Activated CD8-positive, alpha-beta memory T cell treated with anti-CD3 and anti-CD28 coated beads, Interleukin-2, amount 50 U/mL, for 24 hours (primary cell): ENCODE measurements at regions not wholly inside any gene's neighbourhood (a gene's known extent, or its start where the extent isn't known, plus 50 kb on each side); places are given as distances from the start of the nearest gene placed in this dataset.

Experiments used
- DNase-seq: peaks from one replicate; pipeline ENCODE4 v3.0.0-alpha.2; 2020; ENCODE audit errors: extremely low read depth

- no peak for DNase-seq
Measured at GRCh38 chr7:16978358-16979244, 96.8 kb upstream of the AGR3 start.

GRCh38 chr7:16980539-16980938 lies 98.8 kb upstream of the AGR3 start:
- no peak for DNase-seq

DNA sequence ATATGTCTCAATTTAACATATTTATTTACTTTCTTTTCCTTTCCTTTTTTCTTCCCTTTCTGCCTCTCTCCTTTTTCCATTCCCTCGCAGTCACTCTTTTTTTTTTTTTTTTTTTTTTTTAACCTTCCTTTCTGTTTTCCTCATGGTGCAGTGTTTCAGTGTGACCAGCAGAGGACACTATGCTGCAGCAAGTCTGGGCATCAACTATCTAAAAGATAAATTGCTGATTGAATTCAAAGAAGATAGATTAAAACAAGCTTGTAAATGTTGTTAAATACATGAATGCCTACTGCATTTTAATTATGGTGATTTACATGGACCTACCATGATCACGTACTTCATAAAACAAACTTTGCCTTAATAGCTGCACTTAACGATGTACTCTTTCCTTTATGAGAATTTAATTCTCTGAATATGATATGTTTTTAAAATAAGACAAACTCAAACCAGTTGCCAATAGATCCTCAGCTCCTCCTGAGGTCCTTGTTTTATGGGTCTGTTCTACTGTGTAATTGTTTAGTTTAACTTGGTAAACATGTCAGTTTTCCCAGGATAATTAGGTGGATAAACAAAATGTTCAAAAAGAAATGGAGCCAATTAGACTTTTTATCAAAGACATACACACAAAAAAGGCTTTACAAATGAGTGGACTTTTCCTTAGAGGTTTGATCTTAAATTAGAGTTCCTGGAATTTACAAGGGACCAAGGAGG lies 101.0 kb upstream of the AGR3 start:
- no peak for DNase-seq

DNA sequence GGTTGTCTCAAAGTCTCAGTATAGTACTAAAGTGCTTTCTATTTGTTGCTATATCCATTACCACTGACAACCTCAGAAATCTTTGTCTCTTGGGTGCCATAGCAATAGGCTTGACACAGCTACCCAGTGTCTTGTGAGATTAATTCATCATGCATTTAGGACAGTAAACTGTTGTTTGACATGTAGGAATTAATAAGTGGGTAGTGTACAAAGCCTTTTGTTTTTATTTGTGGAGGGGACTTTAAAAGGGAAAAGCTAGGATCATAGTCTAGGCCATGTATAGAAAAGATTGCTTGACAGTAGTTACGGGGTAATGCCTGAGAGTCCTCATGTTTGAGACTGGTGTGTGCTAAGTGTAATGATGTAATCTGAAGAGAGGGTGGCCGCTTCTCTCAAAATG lies 102.6 kb upstream of the AGR3 start:
- no peak for DNase-seq

DNA sequence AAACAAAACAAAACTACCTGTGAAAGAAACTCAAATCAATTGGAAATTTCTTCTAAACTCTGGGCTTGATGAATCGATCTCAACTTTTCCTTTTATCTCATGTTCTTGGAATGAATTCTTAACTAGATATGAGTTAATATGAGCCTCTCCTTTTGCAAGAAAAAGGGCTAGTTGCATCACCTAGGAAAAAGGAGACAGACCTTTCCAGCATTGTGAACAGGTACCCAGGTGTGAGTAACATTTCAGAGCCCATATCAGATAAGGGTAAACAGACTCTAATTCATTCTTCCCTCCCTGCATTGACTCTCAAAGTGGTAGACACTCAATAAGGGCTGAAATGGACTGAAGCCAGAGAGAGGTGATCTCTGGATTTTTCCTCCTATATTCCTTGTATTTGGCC lies 103.8 kb upstream of the AGR3 start:
- DNase-seq: no peak

DNA sequence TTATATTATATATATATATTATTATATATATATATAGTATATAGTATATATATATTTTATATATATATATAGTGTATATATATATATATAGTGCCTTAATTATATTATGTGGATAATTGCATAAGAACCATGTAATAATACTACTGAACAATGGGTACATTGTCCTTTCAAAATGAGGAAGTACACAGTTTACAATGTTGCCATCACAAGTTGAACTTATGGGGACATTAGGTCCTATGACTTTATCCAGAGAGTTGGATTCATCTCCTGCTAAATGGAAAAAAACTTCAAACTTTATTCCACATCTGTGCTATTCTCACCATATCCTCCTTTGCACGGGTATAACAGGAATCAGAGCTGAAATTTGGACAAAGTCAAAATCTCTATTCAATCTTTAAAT lies 105.0 kb upstream of the AGR3 start:
- no peak for DNase-seq

DNA sequence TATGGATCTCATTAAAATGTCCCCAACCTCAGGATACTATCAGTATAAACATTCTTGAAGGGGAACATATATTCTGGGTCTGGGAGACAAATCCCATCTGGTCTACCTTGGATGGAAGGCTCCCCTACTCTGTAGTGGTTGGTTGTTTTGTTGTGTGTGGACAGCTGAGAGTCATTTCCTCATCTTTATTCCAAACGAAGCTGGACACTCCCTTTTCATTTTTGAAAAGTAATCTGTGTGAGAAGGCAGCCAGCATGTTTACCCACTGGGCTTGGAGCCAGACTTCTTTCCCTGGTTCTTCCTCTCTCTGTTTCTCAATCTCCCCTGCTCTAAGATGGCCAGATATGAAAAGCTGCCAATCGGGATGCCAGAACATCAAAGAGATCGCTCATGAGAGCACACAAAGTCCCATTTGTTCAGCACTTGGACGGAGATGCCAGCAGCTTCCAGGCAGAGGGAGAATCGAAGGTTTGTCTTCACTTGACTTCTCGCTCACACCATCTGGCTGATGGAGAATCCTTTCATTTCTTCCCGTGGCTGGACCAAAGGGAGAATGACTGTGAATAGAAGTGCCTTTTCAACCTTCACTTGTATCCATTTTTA lies 108.1 kb upstream of the AGR3 start:
- DNase-seq: no peak

DNA sequence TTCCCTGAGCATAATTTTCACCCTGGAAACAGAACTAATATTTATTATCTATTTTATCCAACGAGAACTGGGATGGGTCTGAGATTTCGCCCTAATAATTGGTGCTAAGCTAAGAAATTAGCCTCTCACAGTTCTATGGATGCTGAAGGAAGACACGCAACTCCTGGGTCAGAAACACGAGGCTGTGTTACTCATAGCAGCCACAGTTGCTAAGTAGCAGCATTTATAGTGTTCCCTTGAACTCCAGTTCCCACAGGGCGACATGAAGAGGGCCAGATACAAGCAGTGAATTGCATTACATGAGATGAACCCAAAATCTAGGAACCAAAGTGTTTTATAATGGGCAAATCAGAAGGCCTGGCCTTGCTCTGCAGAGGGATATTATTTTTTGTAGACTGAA lies 109.8 kb upstream of the AGR3 start:
- DNase-seq: no peak

DNA sequence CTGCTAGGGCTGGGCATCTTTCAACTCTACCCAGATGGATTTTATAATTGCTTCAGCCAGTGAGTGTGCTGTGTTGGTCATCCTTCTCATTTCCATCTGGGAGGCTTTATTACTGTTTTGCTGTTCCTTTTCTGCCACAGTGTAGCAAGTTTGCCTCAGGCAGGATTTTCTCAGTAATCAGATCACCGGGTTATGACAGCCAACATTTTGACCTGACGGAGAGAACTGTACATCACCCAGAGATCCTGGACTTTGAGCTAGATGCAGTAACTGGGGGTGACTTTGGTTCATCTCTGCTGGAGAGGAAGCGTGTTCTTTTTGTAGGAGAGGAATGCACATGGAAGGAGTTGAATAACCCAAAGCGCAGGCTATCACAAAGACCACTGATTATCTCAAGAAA lies 111.8 kb upstream of the AGR3 start:
- no peak for DNase-seq

GRCh38 chr7:16998481-16999051 lies 116.8 kb upstream of the AGR3 start:
- no peak for DNase-seq

DNA sequence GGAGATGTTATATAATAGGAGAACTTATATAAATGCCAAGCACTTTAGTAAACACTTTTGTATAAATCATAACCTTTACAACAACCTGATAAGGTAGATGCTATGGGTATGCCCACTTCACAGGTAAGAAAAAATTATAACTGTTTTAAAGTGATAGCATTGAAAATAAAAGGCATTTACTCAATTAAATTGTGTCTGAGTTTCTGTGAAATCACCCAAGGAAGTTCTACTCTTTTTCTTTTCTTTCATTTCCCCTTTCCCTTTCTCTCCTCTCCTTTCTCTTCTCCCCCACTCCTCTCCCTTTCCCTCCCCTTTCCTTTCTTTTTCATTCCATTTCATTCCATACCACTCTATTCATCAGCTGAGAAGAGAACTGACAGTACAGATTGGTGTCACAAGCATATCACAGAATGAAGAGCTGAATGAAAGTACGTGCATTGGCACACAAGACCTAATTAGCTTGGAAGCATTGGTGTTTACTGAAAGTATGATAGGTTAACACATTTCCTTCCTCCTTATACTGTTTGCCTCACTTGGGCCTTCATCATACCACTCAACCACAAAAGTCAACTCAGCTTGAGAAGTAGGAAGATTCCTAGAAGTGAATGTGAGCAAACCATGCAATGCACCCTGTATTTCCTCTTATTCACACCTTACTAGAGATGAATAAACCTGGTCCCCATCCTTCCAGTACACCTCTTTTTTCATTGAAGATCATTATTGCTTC lies 117.9 kb upstream of the AGR3 start:
- no peak for DNase-seq

DNA sequence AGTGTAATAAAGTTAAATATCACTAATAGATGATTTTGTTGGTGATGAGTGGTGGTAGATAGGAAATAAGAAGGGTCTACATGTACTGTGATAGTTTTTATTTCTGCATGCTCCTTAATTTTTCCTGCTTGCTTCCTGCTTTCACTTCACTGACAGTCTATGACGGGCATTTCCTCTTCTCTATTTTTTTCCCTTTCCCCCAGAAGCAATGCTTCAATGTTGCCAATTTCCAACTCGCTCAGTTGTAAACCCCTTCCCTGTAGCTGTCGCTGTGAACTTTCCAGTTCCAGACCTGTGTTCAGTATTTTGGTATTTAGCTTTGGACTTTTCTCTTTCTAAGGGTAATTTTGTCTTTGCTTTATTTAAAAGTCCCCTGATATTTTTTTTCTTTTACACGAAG lies 123.5 kb upstream of the AGR3 start:
- no peak for DNase-seq

DNA sequence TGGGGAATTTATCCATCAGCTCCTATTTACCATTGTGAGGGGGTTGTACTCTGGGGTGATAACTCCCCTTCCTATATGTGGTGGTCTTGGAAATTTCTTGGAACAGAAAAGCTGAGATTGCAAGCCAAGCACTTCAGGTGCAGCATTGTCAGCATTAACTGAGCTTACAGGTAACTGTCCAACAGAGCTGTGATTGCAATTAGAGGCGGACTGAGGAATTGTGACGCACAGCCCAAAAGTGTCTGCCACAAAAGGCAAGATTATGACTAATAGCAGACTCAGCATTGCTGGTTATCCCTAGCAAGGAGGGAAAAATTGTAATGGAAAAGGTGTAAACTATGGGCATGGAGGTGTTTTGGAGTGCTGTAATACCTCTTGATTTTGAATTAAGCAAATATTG lies 126.1 kb upstream of the AGR3 start:
- DNase-seq: no peak

DNA sequence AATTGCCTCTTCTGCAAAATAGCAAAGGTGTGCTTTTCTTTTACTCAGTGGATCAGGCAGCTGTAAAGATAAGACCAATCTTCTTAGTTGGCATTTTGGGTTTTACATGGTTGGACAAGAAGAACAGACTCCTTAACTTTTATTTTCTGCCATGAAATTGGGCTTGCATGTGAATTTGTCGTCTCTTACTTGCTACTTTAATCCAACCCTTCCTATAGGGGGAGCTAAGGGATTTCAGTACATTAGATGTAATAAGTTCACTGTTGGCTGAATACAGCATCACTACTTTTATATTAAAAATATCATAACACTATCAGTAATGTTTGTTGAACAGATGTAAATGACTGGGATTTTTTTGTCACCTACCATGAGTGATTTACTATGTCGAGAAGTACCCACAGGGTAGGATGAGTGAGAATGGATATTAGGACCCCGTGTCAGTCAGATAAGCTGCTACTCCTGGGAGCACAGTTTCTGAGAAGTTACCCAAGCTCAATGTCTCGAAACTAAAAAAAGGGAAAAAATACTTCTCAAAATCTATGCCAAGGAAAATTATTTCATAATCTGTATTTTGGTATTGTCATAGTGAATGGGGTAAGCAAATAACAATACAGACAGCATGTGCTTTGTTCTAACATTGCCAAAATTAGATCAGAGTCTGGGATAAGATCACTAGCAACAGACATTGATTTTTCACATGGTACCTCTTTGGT lies 127.4 kb upstream of the AGR3 start:
- no peak for DNase-seq

GRCh38 chr7:17009933-17010332 lies 128.2 kb upstream of the AGR3 start:
- no peak for DNase-seq

GRCh38 chr7:17010637-17011300 lies 129.0 kb upstream of the AGR3 start:
- no peak for DNase-seq

DNA sequence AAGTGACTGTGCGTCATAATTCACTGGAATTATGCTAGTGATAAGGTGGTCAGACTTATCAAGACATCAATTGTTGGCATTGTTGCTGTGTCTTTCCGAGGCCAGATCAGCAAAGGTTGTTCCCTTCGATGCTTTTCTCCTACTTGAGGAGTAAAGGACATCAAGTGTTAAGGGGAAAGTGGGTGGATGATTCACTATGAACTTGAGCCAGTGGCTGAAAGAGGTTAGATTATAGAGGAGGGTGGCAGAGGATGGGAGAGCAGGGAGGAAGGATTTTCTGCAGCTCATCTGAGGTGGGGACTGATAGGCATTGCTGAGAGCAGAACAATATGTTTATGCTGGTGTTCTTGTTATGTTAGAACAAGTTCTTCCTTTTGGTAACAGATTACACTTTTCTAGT lies 131.4 kb upstream of the AGR3 start:
- DNase-seq: no peak

DNA sequence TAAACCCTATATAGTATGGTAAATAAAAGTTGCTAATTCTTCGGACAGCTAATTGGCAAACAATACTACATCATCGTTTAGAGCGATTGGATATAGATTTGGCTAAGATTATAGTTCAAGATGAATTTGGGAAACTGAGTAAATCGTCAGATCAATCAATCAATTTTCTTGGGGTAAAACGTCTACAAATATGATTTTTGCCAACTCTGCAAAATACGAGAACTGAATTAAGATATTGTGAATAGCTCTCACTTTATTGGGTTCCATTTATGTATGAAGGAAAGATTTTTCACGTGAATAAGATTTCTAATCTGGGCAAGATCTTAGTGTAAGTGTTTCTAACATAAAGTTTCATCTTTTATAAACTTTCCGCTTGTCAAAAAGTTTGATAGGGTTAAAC lies 132.9 kb upstream of the AGR3 start:
- no peak for DNase-seq

DNA sequence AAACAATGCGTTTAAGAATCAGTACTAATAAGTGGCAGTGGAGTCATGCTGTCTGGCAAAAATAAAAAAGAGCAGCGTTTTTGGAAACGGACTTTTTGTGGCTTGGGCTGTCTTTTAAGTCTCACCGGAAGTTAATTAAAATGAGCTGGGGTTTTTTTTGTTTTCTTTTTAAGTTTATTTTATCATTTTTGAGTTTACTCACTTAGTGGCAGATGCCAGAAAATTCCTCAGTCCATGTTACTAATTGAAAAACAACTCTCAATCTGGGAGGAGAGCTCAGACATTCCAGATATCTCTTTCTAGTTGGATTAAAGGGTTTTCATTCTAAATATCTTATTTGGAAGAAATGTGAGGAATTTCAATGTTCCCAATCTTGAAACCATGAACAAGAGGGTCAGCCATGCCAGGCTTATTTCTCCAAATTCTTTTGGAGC lies 133.8 kb upstream of the AGR3 start:
- no peak for DNase-seq

DNA sequence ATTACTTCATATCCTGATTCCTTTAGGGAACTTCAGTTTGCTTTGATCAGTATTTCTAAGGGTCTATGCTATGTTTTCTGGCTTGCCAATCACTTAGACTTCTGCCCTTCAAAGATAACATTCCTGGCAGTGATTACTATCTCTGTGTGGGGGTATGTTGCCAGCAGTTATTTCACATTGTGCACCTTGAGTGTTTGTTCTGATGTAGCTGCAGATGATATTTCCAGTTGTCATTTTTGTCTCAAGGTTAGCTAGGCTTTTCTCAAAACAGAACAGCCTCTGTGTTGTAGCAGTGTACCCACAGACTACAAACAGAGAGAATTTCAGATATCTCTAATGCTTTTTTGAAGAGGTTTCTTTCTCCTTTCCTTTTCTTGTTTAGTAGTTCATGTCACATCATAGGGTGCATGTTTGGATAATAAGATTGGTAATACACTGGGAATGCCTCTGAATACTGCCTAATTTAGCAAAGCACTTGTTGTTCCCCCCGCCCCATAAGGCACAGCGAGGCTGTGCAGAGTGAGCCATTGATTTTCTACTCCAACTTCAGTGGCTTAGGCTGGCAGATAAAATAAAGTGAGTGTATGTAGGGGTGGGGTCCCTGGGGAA lies 134.7 kb upstream of the AGR3 start:
- no peak for DNase-seq
